GM18868 (cell line): ENCODE measurements at regions not wholly inside any gene's neighbourhood (a gene's known extent, or its start where the extent isn't known, plus 50 kb on each side); places are given as distances from the start of the nearest gene placed in this dataset.
A peak's percentile ranks its signal among the peaks of the same experiment; 100 is the strongest.

Source experiments
- ATAC-seq: cut with Tn5 transposase; IDR thresholded peaks from one replicate; pipeline ENCODE4 v1.9.1; 2021; ENCODE audit warnings: mild to moderate bottlenecking, moderate library complexity; ENCODE audit not compliant: unreplicated experiment

GRCh38 chr2:114065731-114066130, 175.8 kb downstream of the ACTR3 start:
- ATAC-seq: no peak

DNA sequence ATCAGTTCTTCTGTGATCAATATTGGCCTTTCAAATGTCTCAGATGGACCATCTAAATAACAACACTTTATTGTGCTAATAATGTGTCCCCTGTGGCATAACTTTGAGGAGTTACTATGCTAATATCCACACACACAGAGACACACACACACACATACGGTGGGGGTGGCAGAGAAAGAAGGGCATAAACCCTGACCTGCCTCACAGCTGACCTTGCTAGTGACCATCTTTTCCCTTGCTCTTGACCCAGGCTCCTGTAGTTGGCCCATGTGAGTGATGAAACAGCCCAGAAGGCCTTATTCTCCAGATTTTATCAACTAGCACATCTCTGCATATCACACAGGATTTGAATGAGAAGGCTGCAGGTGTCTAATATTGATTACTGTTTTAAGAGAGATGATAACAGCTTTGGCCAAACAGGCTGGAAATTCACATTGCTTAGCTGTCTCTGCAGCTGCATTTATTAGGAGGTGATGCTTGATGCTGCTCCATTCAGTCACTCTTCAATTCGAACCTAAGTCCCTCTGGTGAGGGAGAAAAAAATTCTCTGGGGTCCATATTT, 176.4 kb downstream of the ACTR3 start:
- no peak for ATAC-seq

DNA sequence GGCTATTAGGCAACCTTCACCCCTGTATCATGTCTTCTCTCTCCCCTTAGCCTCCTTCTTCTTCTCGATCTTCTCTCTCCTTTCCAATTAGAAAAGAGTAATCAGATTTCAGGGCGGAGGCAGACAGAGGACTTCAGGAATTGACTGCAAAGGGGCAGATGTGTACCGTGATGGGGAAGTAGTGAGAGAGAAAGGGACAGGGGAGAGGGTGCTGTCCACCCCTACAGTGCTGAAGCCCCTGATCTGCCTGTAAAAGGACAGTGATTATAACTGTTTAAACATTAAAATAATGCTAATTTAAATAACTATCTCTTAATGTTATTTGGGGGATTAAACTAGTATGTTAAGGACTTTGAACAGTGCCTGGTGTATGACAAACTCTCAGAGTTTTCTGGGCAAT, 178.5 kb downstream of the ACTR3 start:
- ATAC-seq: no peak

DNA sequence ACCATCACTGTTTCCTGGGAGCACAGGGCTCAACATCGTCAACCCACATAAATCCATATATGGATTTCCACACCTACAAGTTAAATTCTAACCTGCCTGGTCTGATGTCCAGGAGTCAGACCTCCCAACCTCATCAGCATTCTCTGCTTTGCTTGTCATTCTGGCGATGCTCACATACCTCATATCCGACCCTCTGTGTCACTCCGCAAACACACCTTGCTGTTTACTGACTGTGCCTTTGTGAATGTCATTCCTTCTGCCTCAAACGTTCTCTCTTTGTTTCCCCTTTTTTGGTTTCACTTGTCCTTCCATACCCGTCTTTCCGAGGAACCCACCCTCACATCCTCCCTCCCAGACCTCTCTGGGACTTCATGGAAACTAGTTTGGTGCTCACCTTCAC, 187.1 kb downstream of the ACTR3 start:
- ATAC-seq: no peak

DNA sequence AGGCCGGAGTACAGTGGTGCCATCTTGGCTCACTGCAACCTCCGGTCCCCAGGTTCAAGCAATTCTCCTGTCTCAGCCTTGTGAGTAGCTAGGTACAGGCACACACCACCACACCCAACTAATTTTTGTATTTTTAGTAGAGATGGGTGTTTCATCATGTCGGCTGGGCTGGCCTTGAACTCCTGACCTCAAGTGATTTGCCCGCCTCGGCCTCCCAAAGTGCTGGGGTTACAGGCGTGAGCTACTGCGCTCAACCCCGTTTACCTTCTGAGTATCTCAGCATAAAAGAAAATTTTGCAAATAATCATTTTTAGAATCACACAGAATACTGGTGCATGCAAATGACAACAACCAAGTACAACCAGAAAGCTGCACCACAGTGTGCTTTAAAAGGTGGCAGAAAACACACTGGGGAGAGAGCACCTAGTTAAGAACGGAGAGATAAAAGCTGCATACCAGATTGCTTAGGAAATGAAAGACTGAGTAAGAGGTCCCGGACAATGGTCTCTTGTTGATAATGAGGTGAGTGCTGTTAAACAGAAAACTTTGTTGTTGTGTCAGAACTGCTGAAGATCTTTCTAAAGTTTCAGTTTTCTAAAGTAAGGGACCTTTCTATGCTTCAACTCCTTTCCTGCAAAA, 189.6 kb downstream of the ACTR3 start:
- no peak for ATAC-seq

- ATAC-seq: no peak
Observed at GRCh38 chr2:114082731-114083433, 193.0 kb downstream of the ACTR3 start.

GRCh38 chr2:114083717-114084387, 194.0 kb downstream of the ACTR3 start:
- peak; percentile 70 for ATAC-seq

DNA sequence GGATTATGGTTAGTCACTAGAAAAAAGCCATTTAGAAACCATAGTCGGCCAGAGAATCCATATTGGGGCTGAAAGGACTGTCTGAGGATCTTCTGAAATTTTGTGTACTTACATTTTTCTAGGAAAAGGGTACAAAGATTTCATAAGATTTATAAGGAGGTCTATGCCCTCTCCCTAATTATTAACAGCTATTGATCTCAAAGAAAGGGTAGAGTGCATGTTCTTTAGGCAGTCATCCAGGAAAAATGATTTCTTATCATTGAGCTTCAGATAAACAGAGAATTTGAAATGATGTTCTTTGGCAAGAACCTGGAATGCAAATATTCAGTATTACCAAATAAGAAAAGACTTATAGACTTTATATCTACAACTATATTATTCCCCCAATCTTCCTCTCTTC, 195.3 kb downstream of the ACTR3 start:
- no peak for ATAC-seq

DNA sequence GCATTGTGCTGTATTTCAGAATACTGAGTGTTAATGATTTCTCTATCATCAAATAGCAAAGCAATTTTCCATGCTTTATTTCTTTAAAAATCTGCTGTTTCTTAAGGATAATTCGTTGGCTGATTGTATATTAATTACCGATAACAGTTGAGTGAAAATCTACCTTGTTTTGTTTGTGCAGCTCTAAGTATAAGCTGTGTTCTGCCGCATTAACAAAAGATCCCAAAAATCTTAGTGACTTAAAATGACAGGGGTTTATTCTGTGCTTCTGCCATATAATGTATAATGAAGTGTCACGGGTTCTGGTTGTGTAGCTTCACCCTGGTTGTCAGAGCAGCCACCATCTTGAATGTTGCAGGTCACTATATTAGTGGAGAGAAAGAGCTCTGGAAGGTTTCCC, 196.1 kb downstream of the ACTR3 start:
- no peak for ATAC-seq

GRCh38 chr2:114089636-114090319, 199.9 kb downstream of the ACTR3 start:
- no peak for ATAC-seq

GRCh38 chr2:114091010-114091409, 201.1 kb downstream of the ACTR3 start:
- no peak for ATAC-seq

DNA sequence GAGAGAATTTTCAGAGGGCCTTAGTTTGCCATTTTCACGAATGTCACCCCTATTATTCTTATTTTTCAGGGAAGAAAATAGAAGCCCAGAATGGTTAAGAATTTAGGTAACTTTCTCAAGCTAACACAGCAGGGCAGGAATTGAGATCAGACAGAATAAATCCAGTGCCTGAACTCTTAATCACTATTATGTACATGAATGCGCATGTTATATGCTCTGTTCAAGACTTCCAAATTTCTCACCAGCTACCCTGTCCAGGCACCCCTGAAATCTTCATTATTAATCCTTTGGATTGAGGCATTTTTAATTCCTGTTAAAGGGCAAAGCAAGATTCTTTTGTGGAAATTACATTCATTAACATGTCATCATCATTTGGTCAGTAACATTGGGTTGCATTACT, 218.4 kb downstream of the ACTR3 start:
- no peak for ATAC-seq

DNA sequence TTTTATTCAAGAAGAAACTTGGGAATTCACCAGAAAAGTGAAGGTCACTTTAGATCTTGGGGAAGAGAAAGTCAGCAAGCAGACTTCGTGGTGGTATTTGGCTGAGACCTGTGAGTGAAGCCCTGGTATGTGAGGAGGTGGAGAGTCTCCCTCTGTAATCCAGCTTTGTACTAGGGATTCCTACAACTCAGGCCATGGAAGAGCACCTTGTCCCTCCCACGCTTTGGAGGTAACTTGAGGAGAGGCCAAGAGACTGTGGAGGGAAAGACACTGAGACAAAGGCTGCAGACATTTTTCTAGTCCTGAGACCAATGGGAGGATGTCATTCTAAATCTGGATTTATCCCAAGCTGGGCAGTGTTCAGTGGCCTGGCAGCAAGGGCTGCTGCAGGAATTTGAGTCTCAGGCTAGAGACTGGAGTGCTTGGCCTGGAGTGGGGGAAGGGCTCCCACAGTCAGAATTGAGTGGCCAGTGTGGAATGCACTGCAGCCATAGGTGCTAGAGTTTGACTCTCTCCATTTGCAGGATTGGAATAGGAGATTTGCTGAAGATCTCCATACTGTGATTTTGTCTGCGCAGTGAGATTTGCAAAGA, 219.0 kb downstream of the ACTR3 start:
- no peak for ATAC-seq

DNA sequence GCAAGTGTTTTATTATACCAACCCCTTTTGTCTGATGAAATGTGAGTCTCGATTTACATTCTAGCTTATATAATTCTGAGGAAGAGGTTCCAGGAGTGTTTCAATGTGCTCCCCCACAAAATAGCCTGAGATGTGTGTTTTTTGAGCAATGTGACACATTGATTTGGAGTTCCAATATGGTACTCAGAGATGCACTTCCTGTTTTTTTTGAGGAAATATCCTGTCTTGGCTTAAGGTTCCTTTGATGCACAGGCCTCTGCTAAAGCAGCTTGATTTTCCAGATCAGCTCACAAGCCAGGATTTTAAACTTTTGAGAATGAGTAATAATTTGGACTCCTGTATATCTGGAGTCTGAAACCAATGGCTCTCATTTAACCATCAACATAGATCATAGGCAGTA, 221.4 kb downstream of the ACTR3 start:
- ATAC-seq: no peak

GRCh38 chr2:114113518-114113917, 223.6 kb downstream of the ACTR3 start:
- no peak for ATAC-seq

DNA sequence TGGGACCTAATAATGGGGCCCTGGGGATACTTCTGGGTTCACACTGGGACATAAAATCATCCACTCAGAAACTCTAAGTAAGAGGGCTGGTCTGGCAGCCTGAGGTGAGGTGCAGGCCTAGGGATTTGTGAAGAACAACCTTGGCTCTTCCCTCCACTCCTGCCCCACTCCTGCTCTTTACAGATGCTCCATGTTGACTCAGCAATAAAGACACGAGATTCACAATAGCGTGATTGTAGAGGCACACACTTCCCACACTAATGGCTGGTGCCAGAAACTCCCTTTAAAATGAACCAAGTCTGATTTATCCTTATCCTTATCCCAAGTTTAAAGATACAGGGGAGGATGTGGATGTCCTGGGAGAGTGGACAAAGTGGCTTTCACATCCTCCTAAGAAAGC, 228.2 kb downstream of the ACTR3 start:
- ATAC-seq: no peak

GRCh38 chr2:114119862-114120261, 230.0 kb downstream of the ACTR3 start:
- no peak for ATAC-seq

DNA sequence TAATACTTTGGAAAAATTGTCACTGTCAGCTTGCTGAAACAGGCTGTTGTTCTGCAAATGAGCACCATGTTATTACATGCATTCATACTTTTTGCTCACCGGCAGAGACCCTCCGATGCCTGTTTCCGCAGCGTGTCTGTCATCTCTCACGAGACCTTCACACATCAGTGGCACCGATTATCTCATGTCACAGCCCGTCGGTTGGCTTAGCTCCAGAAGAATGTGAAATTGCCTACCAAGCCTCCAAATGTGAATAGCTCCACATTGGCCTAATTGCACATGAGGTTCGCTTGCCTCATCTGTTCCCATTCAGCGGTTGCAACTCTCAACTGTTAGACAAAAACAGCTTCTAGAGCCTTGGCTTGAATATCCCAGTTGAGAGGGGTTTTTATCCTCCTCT, 233.0 kb downstream of the ACTR3 start:
- no peak for ATAC-seq

DNA sequence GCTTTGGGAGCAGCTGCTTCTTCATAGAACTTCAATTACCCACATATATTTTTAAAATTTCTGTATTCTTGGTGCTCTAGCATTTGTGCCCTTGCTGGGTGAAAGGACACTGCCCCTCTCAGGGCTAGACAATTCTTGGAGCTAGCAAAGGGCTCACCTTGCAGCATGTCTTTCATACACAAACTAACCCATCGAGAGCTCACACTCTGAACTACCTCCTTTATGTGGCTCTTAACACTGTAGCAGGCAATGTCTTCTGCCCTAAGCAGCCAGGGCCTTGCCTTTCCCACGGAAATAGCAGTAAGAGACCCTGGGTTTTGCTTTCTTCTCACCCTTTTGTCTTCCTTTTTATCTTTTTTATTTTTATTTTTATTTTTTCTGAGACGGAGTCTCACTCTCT, 234.0 kb downstream of the ACTR3 start:
- no peak for ATAC-seq

- ATAC-seq: no peak
Observed at GRCh38 chr2:114127372-114127771, 237.5 kb downstream of the ACTR3 start.

DNA sequence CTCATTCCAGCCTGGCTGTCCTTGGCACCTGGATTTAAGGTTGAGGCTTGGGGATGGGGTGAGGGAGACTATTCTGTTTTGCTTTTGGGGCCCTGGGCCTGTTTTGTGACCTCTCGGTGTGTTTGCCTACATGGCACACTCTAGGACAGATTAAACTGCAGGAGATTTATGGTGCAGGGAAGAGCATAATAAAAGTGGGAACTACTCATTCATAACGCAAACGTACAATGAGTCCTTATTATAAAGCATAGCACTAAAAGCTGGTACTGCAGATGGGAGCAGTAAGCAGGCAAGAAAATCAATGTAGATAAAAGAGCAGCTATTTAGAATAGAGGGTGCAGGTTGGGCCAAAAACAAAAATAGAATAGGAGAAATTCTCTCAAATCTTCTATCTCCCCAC, 238.4 kb downstream of the ACTR3 start:
- ATAC-seq: no peak
